HG03095 (cell line): ENCODE measurements at regions not wholly inside any gene's neighbourhood (a gene's known extent, or its start where the extent isn't known, plus 50 kb on each side); places are given as distances from the start of the nearest gene placed in this dataset.
"Not testable (repeated sequence)": the region's sequence is repeated elsewhere in the genome, so short reads cannot be mapped to it uniquely, and the experiment has no call there.

Source experiments
- ATAC-seq: cut with Tn5 transposase; IDR thresholded peaks from one replicate; pipeline ENCODE4 v1.9.1; 2021; ENCODE audit warnings: moderate library complexity; ENCODE audit not compliant: unreplicated experiment

DNA sequence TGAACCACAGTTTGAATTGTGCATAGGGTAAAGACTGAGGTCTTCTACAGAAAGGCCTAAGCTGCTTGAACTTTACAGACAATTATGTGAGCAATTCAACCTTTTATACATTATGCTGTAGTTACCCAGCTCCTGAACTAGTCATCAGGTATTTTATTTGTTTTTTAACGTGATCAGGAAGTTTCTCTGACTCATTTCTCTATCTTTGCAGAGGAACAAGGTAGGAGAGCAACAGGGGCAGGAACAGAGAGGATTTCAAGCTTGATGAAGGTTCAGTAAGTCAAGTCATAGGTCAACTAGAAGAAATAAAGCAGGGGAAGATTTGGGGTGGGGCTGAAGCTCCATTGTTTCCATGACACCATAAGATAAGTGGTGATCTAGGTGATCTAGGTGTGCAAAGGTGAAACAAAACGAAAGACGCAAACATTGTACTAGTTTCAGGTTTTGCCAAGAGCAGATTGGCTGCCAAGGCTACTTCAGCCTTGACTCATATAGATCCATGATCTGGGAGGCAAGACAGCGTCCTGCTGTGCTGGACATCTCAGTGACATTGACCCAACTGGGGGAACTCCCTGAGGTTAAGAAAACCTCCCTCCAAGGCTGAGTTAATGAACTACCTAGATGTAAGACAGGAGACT, 198.1 kb downstream of the DAD1 start:
- no peak for ATAC-seq

DNA sequence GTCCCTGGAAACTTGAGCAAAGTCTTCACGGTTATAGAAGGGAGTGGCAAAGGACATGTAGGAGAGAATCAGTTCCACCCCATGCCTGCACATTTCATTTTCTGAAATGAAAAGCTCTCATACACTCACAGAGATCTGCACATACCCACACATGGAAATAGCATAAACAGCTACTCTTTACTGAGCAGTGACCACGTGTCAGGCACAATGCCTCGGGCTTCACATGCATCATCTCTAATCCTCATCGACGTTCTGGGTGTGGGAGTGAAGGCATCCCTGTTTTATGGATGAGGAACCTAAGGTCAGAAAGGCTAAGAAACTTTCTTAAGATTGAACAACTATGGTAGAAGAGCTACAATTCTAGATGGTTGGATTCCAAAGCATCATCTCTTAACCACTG, 198.8 kb downstream of the DAD1 start:
- ATAC-seq, result no peak

DNA sequence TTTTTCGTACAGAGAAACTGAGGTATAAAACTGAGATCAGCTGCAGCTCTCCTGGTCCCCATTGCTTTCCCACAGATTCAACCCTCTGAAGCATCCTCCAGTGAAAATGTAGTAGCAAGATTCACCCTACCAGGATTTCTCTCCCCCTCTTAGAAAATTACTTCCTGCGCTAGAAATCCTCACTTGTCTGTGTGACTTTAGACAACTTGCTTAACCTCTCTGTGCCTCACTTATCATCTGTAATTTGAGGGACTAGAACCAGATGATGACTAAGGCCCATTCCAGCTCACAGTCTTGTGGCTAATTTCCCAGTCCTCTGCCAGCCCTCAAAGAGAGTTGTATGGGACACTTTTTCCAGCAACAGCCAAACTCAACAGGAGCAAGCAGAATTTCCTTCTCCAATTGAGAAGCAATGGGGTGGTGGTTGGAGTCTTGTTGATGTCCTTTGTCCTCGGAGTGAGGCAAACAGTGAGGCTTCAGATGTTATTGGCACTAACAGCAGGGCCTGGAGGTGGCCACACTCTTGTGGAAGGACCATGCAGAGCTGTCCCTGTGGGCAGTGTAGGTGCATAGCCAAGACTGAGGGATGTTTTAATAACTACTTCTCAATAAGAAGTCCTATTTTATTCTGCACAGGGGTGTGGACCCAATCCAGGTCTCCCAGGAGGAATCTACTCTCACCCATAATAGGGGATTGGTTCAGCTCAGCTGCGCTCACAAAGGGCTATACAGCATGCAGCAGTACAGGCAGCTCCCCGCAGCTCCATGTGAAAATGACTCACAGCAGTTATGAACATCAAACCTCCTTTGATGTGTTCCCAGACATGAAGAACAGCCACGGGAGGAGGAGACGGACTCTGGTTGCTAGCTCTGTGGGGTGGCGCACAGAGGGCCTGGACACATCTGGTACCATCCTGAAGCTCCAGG, 200.1 kb downstream of the DAD1 start:
- no peak for ATAC-seq

DNA sequence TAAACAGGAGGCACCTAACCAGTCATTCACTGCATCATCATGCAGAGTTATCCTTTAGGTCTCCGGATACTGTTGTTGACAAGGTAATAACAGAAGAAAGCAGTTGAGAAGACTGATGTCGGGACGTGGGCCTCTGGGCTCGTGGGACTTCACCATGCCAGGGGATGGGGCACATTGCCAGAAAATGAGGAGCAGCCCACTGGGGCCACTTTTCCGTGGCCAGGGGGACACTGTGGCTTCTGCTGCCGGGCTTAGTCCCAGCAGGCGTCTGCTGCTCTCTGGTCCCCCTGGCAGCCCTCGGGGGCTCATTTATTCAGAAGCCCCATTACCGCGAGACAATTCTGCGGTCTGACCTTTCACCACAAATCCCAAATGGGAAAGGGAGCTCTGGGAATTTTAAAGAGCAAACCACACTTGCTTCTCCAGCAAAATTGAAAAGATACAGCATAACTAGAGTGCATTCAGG, 201.2 kb downstream of the DAD1 start:
- ATAC-seq, result no peak

DNA sequence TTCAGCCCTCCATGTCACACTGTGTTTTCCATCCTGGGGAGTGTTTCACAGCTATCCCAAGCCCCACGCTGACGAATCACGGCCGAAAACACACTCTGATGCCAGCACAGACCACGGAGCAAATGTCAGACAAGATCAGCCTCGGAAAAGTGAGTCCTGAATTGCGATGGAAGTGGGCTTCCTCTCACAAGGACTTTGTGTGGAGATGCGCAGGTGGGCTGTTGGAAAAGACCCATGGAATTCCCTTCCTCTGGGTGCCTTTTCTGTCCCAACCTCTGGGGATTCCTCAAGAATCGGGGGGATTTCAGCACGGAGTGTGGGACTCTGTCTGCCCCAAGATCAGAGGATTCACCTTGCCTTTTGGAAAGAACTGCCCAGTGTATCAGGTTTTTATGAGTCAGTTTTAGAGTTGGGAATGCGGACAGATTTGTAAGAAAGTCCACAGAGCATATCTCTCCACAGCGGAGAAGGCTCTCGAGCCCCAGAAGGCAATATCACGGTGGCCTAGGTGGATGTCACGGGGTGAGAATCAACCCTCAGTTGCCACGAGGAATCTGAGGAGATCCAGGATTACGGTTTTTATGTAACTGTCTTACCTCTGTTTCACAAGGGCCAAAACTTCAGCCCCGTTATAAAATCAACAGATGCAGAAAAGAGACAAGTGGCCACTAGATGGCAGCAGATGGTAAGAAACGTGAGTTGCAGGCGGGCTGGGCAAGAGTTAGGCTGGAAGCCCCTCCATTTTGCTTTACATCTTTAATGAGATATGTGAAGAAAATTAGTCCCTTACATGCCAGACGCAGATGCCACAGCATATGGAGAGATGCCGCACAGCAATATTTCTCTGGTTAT, 201.9 kb downstream of the DAD1 start:
- no peak for ATAC-seq

DNA sequence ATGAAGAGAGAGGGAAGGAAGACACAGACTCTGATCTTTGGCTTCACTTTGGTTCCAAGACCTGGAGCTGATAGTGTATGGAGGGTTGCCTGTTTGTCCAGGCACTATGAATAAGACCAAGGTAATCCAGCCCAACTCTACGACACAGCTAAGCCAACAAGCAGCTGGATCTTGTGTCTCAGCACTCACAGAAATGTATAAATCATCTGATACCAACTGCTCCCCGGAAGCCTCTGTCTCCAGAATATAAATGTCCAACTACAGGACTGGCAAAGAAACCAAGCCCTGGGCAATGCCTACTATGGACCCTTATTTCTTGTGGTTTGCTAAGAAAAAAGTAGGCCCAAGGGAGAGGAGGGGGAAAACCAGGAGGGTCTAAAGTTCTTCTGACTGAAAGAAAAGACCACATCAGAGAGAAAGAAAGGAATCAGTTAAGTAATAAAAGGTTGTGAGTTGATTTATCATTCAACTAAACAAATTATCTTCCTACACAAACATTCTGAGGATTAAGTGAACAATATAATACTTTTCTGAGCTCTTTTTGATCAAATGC, 204.0 kb downstream of the DAD1 start:
- no peak for ATAC-seq

DNA sequence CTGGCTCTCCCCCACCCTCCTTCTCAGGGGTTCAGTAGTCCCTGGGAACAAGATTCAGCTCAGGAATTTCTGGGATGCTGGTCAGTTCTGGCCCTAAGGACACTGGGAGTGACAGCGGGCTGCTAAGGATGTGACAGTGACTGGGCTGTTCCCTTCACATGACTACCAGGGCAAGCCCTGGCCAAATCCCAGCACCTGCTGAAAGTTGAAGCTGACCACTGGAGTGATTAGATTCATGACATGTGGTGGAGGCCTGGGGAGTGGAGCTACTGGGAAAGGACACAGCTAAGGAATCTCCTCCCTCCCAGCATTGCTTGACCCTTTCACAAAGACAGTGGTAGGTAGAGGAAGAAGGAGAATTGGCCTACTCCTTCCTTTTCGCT, 204.9 kb downstream of the DAD1 start:
- peak; percentile 18 for ATAC-seq

DNA sequence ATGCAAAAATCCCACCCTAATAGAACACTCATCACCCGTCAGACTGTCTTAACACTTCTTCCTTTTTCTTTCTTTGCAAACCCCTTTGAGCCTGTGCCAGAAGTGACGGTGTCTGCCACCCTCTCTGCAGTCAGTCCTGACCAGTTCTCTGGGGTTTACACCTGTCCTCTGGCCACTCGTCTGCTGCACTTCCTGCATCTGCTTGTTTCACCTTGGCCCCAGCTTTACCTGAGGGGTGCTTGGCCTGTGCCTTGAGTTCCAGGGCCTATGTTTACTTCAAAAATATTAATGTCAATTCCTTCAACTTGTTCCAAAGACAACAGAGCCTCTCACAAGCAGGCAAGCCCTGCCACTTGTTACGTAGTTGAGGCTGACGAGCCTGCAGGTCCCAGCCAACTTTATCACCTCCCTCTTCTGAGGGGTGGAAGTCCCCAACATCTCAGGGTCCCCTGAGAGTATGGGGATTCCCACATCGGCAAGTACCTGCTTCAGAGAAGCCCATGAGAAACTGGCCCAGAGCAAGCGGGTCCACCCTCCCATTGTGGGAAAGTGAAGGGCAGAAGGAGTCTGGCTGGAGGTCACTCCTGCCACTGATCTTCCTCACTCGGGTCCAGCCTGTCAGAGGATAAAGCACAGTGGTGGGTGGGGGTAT, 205.4 kb downstream of the DAD1 start:
- peak; percentile 43 for ATAC-seq

DNA sequence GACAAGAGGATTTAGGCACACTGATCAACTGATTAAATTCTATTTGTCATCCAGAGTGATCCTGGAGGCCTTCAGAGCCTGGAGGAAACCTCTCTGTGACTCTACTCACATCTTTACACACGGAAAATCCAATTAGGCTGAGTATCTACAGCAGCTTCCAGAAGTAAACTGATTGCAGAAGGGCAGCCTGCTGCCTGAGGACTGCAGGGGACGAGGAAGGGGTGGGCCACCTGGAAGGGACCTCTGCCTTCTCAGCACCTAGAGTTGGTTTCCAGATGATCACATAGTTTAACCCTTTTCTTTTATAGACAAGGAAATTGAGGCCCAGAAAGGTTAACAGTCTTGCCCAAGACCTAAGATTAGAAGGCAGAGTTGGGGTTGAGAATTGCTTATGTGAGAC, 206.1 kb downstream of the DAD1 start:
- ATAC-seq, result no peak

DNA sequence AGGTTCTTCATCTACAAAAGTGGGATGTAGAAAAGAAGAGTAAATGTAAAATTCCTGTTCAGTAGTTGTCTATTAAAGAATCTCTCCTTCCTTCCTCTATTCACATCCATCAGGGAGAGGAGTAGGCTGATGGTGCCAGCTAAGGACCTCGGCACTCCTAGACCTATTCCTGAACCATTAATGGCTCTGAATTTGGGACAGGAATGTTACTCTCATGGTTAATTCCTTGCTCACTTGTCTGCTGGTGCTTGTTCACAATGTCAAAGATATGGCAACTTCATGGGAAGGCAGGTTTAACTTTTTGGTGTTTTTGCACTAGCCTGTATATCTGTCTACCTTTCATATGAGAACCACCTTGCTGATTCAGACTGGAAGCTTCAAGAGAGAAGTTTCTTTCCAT, 206.6 kb downstream of the DAD1 start:
- no peak for ATAC-seq

DNA sequence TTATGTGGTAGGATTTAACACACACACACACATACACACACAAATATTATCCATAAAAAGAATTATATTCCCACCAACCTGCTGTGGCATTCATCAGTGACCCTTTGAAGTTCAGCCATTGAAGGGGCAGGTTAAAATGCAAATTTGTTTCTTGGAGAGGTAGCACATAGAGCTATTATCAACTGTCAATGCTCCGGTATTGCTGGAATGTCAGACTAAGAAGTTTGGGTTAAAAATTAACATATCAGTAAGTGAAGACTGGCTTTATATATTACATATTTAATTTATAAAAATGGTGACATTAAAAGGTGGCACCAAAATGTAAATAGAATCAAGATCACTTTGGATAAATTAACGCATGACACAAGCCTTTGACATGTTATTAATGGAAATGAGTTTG, 207.3 kb downstream of the DAD1 start:
- no peak for ATAC-seq

DNA sequence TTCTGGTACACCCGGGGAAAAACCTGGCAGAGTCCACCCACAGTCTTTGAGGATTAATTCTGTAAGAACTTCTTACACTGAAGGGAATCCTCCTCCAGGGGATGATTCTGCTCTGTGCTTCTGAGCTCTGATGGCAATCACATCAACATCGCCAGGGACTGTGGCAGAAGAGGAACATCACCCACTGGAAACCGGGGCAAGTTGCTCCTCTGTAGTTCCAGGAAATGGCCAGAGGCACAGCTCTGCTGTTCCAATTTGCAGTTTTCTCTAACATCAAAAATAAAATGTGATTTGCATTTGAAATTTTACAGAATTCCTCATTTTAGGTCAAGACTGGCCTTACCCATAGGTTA, 207.6 kb downstream of the DAD1 start:
- ATAC-seq, result no peak

DNA sequence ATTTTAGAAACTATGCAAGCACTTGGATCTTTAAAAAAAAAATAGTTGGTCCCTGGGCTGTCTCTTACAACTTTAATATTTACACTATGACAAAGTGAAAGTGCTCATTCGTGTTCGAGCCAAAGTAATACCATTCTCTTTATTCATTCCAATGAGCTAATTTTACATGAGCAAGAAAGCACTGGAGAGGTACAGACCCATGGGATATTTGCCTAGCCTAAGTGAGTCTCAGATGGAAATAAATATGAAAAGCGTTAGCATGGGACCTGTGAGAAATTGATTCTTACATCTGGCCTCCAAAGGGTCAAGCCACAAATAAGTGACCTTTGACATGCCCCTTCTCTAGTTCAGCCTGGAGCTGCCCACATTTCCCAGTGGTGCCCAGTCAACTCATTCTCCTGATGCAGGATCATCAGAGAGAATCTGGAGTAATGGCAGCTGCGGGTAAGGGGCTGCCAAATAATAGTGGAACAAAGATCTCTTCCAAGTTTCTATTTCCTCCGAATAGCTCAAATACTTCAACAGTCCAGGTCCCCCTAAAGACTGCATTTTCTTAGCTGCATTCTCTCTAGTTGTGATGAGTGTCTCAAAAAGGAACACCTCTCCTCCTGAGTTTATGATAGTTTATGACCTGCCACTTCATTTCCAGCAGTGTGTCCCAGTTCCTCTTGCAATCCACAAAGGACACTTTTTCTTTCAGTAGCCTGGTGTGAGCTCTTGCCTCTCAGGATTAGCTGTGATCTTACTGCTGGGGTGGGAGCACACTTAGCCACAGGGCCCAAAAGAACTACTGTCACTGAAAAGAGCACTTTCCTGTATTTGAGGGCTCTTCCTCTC, 208.2 kb downstream of the DAD1 start:
- ATAC-seq, result no peak

DNA sequence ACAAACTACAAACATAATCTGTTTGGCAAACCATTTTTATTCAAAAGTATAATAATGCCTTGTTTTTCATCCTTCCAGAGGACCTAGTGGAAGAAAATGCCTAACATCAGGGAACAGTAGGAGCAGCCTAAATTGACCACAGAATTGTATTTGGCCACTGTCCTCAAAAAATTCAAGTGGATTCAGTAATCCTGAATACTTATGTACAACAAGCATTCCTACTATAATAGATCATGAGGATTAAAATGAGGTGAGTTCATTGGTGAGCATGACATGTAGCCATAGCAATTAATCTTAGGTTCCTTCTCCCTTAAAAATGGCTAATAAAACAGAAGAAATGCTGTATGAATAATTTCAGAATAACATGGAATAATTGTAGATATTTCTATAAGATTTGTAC, 209.3 kb downstream of the DAD1 start:
- ATAC-seq, result no peak

DNA sequence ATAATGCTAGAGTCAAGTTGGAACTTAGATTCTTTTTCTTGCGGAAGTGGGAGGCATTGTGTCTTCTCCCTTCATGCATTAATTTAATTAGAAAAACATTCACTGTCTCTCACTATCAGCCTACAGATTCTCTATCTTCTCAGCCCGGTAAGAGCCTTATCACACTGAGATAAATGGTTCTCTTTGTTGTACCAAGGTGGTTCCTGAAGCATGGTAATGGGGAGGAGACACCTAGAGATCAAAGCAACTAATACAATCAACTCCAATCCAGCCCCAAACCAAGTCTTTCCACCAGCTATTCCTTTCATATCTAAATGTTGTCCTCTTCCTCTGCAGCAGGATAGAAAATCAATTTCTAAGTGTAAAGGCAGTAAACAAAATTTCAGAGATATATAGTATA, 210.8 kb downstream of the DAD1 start:
- ATAC-seq, result no peak

DNA sequence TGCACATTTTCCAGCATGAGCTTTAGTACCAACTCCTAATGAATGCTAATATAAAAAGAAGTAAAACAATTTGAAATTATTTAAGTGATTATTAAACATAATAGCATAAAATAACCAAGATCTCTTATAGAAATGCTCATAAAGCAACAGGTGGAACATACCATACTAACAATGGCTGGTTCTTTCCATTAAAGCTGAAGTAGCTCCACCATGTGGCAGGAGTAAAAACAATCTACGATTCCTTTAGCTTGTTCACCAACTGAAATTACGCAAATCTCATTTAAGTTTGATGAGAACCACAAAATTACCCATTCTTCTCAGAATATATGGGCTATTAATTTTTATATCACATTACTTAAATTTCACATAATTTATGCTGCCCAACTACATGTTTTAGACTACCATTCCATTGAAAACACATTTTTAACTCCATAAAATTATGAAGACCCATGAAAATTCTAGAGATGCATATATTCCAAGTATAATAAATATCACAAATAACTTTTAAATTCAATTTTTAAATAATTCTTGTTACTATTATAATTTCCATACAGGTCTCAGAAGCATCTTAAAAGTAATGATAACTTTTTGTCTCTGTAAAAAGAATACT, 213.6 kb downstream of the DAD1 start:
- no peak for ATAC-seq

DNA sequence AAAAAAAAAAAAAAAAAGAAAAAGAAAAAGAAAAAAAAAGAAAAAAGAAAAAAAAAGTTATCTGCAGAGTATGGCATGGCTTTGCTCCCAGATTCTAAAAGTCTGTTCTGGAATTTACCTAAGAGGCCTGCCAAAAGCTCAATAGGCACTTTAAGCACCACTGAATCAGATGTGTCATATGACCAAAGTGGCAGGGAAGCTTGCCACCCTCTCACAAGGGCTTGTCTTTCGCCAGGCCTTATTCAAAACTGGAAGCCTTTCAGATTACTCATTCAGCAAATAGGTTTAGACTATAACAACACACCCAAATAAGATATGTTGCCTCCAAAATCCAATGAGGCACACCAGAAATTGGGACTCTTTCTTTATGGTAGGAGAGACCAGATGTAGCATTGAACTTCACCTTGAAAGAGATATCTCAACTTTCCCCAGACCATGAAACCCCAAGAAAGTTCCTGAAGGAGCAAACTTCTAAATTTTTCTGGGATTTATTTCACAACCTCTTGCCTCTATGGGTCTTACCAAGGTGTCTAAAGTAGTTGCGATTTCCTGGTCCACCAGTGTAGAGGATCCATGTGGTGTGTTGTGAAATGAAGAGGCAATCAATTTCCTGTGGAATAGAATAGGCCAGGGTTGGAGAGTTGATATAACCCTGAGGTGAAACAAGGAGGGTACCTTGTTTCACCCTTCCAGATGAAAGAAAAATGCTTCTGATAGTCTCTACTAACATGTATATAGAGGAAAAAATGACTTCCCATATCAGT, 218.8 kb downstream of the DAD1 start:
- no peak for ATAC-seq

DNA sequence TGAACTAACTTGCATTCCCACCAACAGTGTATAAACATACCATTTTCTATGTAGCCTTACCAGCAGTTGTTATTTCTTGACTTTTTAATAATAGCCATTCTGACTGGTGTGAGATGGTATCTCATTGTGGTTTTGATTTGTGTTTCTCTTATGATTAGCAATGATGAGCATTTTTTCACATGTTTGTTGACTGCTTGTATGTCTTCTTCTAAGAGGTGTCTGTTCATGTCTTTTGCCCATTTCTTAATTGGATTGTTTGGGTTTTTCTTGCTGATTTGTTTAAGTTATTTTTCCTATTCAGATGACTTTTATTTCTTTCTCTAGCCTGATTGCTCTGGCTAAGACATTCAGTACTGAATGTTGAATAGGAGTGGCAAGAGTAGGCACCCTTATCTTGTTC, 230.3 kb downstream of the DAD1 start:
- no peak for ATAC-seq

DNA sequence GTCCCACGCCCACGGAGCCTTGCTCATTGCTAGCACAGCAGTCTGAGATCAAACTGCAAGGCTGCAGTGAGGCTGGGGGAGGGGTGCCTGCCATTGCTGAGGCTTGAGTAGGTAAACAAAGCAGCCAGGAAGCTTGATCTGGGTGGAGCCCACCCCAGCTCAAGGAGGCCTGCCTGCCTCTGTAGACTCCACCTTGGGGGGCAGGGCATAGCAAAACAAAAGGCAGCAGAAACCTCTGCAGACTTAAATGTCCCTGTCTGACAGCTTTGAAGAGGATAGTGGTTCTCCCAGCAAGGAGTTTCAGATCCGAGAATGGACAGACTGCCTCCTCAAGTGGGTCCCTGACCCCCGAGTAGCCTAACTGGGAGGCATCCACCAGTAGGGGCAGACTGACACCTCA, 239.7 kb downstream of the DAD1 start:
- ATAC-seq, result not testable (repeated sequence)
